IMR-90 (cell line): ENCODE measurements at regions not wholly inside any gene's neighbourhood (a gene's known extent, or its start where the extent isn't known, plus 50 kb on each side); places are given as distances from the start of the nearest gene placed in this dataset.

ENCODE experiments used
- ATAC-seq: fragments of 200-7000 bp; cut with Tn5 transposase; 2 replicates; pipeline ENCODE4 v1.9.1; 2020; ENCODE audit warnings: low read depth, mild to moderate bottlenecking, moderate library complexity
- BruUV-seq: library from RNA; stranded (reverse); fragments of 400-500 nt; replicated peaks from 2 replicates; lab custom pipeline; 2021; lab: Mats Ljungman, UMichigan
- CTCF ChIA-PET: fragments of 300-600 bp; formaldehyde crosslinking; extraction: SDS; loops from one replicate; lab custom pipeline; 2021; ENCODE audit warnings: antibody characterized with exemption; lab: Yijun Ruan, JAX
- POLR2A ChIA-PET: fragments of 300-600 bp; sonication (Branson Sonifier 250); formaldehyde crosslinking; loops from one replicate; lab custom pipeline; 2022; ENCODE audit warnings: antibody characterized with exemption; ENCODE audit not compliant: unreplicated experiment; lab: Charles Lee
- DNase-seq: peaks from one replicate; pipeline ENCODE4 v3.0.0; 2013
- H2AFZ ChIP-seq: replicated peaks from 2 replicates; pipeline ENCODE3; 2013; ENCODE audit warnings: low read length, mild to moderate bottlenecking; ENCODE audit not compliant: poor library complexity
- H2AK5ac ChIP-seq: 2 replicates; pipeline ENCODE4 v1.6.1; 2013; ENCODE audit warnings: low read depth, low read length, inconsistent platforms
- H2AK9ac ChIP-seq: replicated peaks from 2 replicates; pipeline ENCODE3; 2013; ENCODE audit warnings: mild to moderate bottlenecking, low read depth, low read length, moderate library complexity; ENCODE audit not compliant: poor library complexity
- H2BK120ac ChIP-seq: 2 replicates; pipeline ENCODE4 v1.6.1; 2013; ENCODE audit warnings: low read depth, low read length, inconsistent platforms
- H2BK15ac ChIP-seq: 3 replicates; pipeline ENCODE4 v1.6.1; 2013; ENCODE audit warnings: low read depth, low read length, inconsistent platforms
- H2BK20ac ChIP-seq: 2 replicates; pipeline ENCODE4 v1.6.1; 2013; ENCODE audit warnings: low read depth, mild to moderate bottlenecking, inconsistent platforms, low read length, moderate library complexity
- H2BK5ac ChIP-seq: 2 replicates; pipeline ENCODE4 v1.6.1; 2013; ENCODE audit warnings: mild to moderate bottlenecking, low read depth, low read length, inconsistent platforms; ENCODE audit not compliant: poor library complexity, severe bottlenecking
- H3K14ac ChIP-seq: replicated peaks from 2 replicates; pipeline ENCODE4 v1.6.1; 2013; ENCODE audit warnings: low read depth, low read length, inconsistent platforms
- H3K18ac ChIP-seq: 2 replicates; pipeline ENCODE4 v1.6.1; 2013; ENCODE audit warnings: low read depth, low read length, control low read depth
- H3K23ac ChIP-seq: 2 replicates; pipeline ENCODE4 v1.6.1; 2013; ENCODE audit warnings: low read depth, low read length, inconsistent platforms
- H3K27ac ChIP-seq: 2 replicates; pipeline ENCODE4 v1.5.1; 2013; ENCODE audit warnings: mild to moderate bottlenecking, control low read depth, low read length; ENCODE audit not compliant: insufficient read depth
- H3K27me3 ChIP-seq: 2 replicates; pipeline ENCODE4 v1.6.1; 2013; ENCODE audit warnings: low read length; ENCODE audit not compliant: control insufficient read depth, insufficient read depth
- H3K36me3 ChIP-seq: 2 replicates; pipeline ENCODE4 v1.6.1; 2013; ENCODE audit warnings: low read length, mixed read lengths; ENCODE audit not compliant: control insufficient read depth, insufficient read depth
- H3K4ac ChIP-seq: 2 replicates; pipeline ENCODE4 v1.6.1; 2013; ENCODE audit warnings: low read depth, low read length, inconsistent platforms
- H3K4me1 ChIP-seq: 2 replicates; pipeline ENCODE4 v1.6.1; 2013; ENCODE audit warnings: low read length, mixed read lengths; ENCODE audit not compliant: control insufficient read depth, insufficient read depth
- H3K4me2 ChIP-seq: 2 replicates; pipeline ENCODE4 v1.6.1; 2013; ENCODE audit warnings: low read depth, mild to moderate bottlenecking, control low read depth, low read length, moderate library complexity
- H3K4me3 ChIP-seq: 2 replicates; pipeline ENCODE4 v1.5.1; 2013; ENCODE audit warnings: low read depth, mild to moderate bottlenecking, control low read depth, low read length, moderate library complexity; ENCODE audit not compliant: insufficient read depth
- H3K56ac ChIP-seq: 2 replicates; pipeline ENCODE4 v1.6.1; 2013; ENCODE audit warnings: low read length, inconsistent platforms; ENCODE audit not compliant: insufficient read depth; ENCODE audit errors: extremely low read depth
- H3K79me1 ChIP-seq, 2 experiments: 2 replicates each; pipeline ENCODE4 v1.6.1; 2013; ENCODE audit warnings: low read length in 2 of 2, inconsistent platforms in 1 of 2, low read depth in 1 of 2
- H3K9ac ChIP-seq: 2 replicates; pipeline ENCODE4 v1.6.1; 2013; ENCODE audit warnings: low read depth, low read length, control low read depth
- H3K9me1 ChIP-seq: 2 replicates; pipeline ENCODE4 v1.6.1; 2013; ENCODE audit warnings: low read length, inconsistent platforms; ENCODE audit not compliant: insufficient read depth
- H3K9me3 ChIP-seq: 2 replicates; pipeline ENCODE4 v1.6.1; 2013; ENCODE audit warnings: low read length; ENCODE audit not compliant: control insufficient read depth, insufficient read depth
- H4K20me1 ChIP-seq: 2 replicates; pipeline ENCODE4 v1.6.1; 2013; ENCODE audit warnings: low read length, inconsistent platforms; ENCODE audit not compliant: insufficient read depth
- H4K5ac ChIP-seq: 2 replicates; pipeline ENCODE4 v1.6.1; 2013; ENCODE audit warnings: mild to moderate bottlenecking, low read depth, low read length, control low read depth
- H4K8ac ChIP-seq, 2 experiments: 2 replicates each; pipeline ENCODE4 v1.6.1; 2013; ENCODE audit warnings: low read depth in 2 of 2, low read length in 2 of 2, control low read depth in 1 of 2, inconsistent platforms in 1 of 2
- H4K91ac ChIP-seq: 2 replicates; pipeline ENCODE4 v1.6.1; 2013; ENCODE audit warnings: low read depth, low read length, inconsistent platforms; ENCODE audit not compliant: insufficient read depth
- CEBPB ChIP-seq: IDR thresholded peaks from 2 replicates; pipeline ENCODE4 v1.6.1; 2012; ENCODE audit warnings: low read depth, low read length, improper control_type of control experiment
- MXI1 ChIP-seq: IDR thresholded peaks from 2 replicates; pipeline ENCODE4 v1.6.1; 2012; ENCODE audit warnings: low read depth, mild to moderate bottlenecking, low read length, moderate library complexity, borderline replicate concordance
- POLR2A ChIP-seq: IDR thresholded peaks from 2 replicates; pipeline ENCODE4 v1.6.1; 2012; ENCODE audit warnings: mild to moderate bottlenecking, low read depth, low read length
- RCOR1 ChIP-seq: IDR thresholded peaks from 2 replicates; pipeline ENCODE4 v1.6.1; 2012; ENCODE audit warnings: mild to moderate bottlenecking, low read length, improper control_type of control experiment; ENCODE audit not compliant: insufficient replicate concordance
- RFX5 ChIP-seq: IDR thresholded peaks from 2 replicates; pipeline ENCODE4 v1.8.0; 2012; ENCODE audit warnings: low read depth, mild to moderate bottlenecking, low read length, moderate library complexity
- WGBS, 2 experiments: methylation state at CpG; one replicate each; pipeline versions ENCODE4 v1.1.5 to v1.1.7; 2013; ENCODE audit warnings: missing lambda C conversion rate in 2 of 2; ENCODE audit not compliant: insufficient read length in 1 of 2; ENCODE audit errors: extremely low coverage in 2 of 2; 5-methylcytosine and 5-hydroxymethylcytosine counted together
- dilution Hi-C: fragments of 300-500 bp; cut with HindIII; formaldehyde crosslinking; loops from one replicate; pipeline ENCODE4 v1.14.3; 2018; ENCODE audit warnings: low sequenced_read_pairs; ENCODE audit not compliant: unreplicated experiment
- in situ Hi-C: fragments of 300-500 bp; cut with MboI; formaldehyde crosslinking; loops from 3 replicates; pipeline ENCODE4 v1.14.3; 2019; ENCODE audit warnings: low sequenced_read_pairs, inconsistent platforms, mixed read lengths
- intact Hi-C: fragments of 100-400 bp; cut with micrococcal nuclease; formaldehyde crosslinking; loops from 2 replicates; pipeline ENCODE4 v1.10.0; 2022
- TF ChIP-seq, protein P1 (sequence below): fragments of 150-350 bp; IDR thresholded peaks from 2 replicates; pipeline ENCODE4 v1.6.1; 2016; ENCODE audit warnings: low read depth, mild to moderate bottlenecking, low read length, moderate library complexity, borderline replicate concordance
- TF ChIP-seq, protein P2 (sequence below): fragments of 150-350 bp; IDR thresholded peaks from 2 replicates; pipeline ENCODE4 v1.6.1; 2017; ENCODE audit warnings: mild to moderate bottlenecking, antibody characterized with exemption, low read length, low read depth

DNA sequence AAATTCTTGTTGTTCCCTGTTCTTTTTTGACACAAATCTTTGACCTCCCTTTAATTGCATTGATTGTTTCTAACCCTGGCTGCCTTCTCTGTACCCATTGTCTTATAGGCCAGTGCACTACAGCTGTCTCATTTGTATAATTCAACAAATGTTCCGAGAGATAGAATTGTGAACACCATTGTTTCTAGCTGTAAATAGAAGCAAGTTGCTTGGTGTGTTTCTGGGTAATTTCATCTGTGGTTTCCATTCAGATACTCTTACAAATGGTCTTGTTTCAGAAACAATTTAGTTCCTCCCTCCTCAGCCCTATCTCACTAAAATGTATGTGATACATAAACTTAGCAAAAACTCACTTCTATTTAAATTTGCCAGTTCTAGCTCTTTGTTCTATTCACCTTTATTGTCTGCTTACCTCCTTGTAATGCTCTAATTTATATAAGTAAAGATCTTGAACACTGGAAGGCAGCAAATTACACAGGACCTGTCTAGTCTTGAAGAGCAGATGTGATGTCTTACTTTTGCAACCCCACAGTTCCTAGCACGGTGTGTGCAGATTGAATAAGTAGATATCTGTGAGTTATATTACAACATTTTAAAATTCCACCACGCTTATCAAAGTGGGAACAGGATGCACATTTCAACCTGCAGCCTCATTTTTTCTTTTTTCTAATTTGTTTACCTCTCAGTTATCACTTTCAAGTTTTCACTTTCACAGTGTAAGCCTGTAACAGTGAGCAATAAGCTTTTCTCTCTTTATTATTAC lies 515.6 kb upstream of the ZP4 start:
- peaks cover 10% of the 10 kb centered on the region for H3K4me1 ChIP-seq
- no peak overlapping the region for H2BK20ac ChIP-seq
- no peak overlapping the region for H2AK9ac ChIP-seq
- intact Hi-C loops, result no loop called here
- H3K27me3 ChIP-seq, result no peaks in the 10 kb centered on the region
- CTCF ChIA-PET, result no interaction called here
- H3K27ac ChIP-seq, result no peak overlapping the region
- H3K4ac ChIP-seq, result no peak overlapping the region
- no peak overlapping the region for H2AK5ac ChIP-seq
- H3K4me3 ChIP-seq, result no peak overlapping the region
- no peak overlapping the region for H2BK15ac ChIP-seq
- no peak overlapping the region for H2BK120ac ChIP-seq
- no peak overlapping the region for H3K14ac ChIP-seq
- no peak overlapping the region for H4K8ac ChIP-seq
- dilution Hi-C loops, result no loop called here
- H2AFZ ChIP-seq, result no peak overlapping the region
- in situ Hi-C loops, result no loop called here
- H3K23ac ChIP-seq, result no peak overlapping the region
- TF ChIP-seq, protein P1, sequence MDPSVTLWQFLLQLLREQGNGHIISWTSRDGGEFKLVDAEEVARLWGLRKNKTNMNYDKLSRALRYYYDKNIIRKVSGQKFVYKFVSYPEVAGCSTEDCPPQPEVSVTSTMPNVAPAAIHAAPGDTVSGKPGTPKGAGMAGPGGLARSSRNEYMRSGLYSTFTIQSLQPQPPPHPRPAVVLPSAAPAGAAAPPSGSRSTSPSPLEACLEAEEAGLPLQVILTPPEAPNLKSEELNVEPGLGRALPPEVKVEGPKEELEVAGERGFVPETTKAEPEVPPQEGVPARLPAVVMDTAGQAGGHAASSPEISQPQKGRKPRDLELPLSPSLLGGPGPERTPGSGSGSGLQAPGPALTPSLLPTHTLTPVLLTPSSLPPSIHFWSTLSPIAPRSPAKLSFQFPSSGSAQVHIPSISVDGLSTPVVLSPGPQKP, result no peak
- TF ChIP-seq RFX5, result no peak
- TF ChIP-seq RCOR1, result no peak
- TF ChIP-seq, protein P2, sequence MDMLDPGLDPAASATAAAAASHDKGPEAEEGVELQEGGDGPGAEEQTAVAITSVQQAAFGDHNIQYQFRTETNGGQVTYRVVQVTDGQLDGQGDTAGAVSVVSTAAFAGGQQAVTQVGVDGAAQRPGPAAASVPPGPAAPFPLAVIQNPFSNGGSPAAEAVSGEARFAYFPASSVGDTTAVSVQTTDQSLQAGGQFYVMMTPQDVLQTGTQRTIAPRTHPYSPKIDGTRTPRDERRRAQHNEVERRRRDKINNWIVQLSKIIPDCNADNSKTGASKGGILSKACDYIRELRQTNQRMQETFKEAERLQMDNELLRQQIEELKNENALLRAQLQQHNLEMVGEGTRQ, result no peak
- TF ChIP-seq MXI1, result no peak
- TF ChIP-seq POLR2A, result no peak
- TF ChIP-seq CEBPB, result no peak
- no peak overlapping the region for H2BK5ac ChIP-seq
- POLR2A ChIA-PET, result no interaction called here
- no peak for DNase-seq
- H4K91ac ChIP-seq, result no peak overlapping the region
- ATAC-seq, result no peak
- no CpG with 5 or more reads among the region's 3 CpGs for WGBS, 2 experiments
- no peaks in the 10 kb centered on the region for H3K9me1 ChIP-seq
- no TSS peak for BruUV-seq
- H4K20me1 ChIP-seq, result no peaks in the 10 kb centered on the region
- H3K79me1 ChIP-seq, result no peaks in the 10 kb centered on the region
- H3K9me3 ChIP-seq, result no peaks in the 10 kb centered on the region
- no peak overlapping the region for H3K56ac ChIP-seq
- no peak overlapping the region for H3K9ac ChIP-seq
- H3K4me2 ChIP-seq, result no peak overlapping the region
- no peak overlapping the region for H4K5ac ChIP-seq
- no peaks in the 10 kb centered on the region for H3K36me3 ChIP-seq
- peak overlapping the region; percentile 44; the same call in 1 of the 2 replicates for H3K18ac ChIP-seq
